H1 (cell line): ENCODE measurements at regions not wholly inside any gene's neighbourhood (a gene's known extent, or its start where the extent isn't known, plus 50 kb on each side); places are given as distances from the start of the nearest gene placed in this dataset.

ENCODE experiments used
- CTCF ChIA-PET: fragments of 300-600 bp; sonication (Branson Sonifier 250); formaldehyde crosslinking; loops from one replicate; lab custom pipeline; 2021; ENCODE audit not compliant: partially characterized antibody; lab: Charles Lee
- POLR2A ChIA-PET: fragments of 300-600 bp; sonication (Branson Sonifier 250); formaldehyde crosslinking; loops from one replicate; lab custom pipeline; 2021; ENCODE audit warnings: inconsistent platforms; ENCODE audit not compliant: partially characterized antibody; lab: Charles Lee
- DNase-seq, 2 experiments: peaks; one replicate each; pipeline versions ENCODE4 v3.0.0 to v3.0.0-alpha.2; 2010 to 2022; ENCODE audit warnings: low spot score in 2 of 2, low read depth in 1 of 2, mixed read lengths in 1 of 2
- FAIRE-seq: peaks from 2 replicates; lab custom pipeline; 2011; peaks lifted over from hg19 to GRCh38; lab: Jason Lieb, UNC
- H2AFZ ChIP-seq: 2 replicates; pipeline ENCODE4 v1.8.1; 2012; ENCODE audit warnings: low read length, inconsistent platforms
- H2AK5ac ChIP-seq: 2 replicates; pipeline ENCODE4 v1.6.1; 2013; ENCODE audit warnings: low read depth, low read length
- H2BK120ac ChIP-seq: replicated peaks from 2 replicates; pipeline ENCODE3; 2013; ENCODE audit warnings: low read depth, low read length, inconsistent platforms
- H2BK12ac ChIP-seq: 2 replicates; pipeline ENCODE4 v1.6.1; 2013; ENCODE audit warnings: low read depth, low read length
- H2BK15ac ChIP-seq: 2 replicates; pipeline ENCODE4 v1.6.1; 2013; ENCODE audit warnings: low read length
- H2BK20ac ChIP-seq: 2 replicates; pipeline ENCODE4 v1.6.1; 2013; ENCODE audit warnings: low read length
- H2BK5ac ChIP-seq: 2 replicates; pipeline ENCODE4 v1.6.1; 2013; ENCODE audit warnings: low read depth, low read length
- H3K14ac ChIP-seq: 2 replicates; pipeline ENCODE4 v1.6.1; 2013; ENCODE audit warnings: inconsistent platforms; ENCODE audit not compliant: insufficient read length
- H3K18ac ChIP-seq: 2 replicates; pipeline ENCODE4 v1.6.1; 2013; ENCODE audit warnings: low read length; ENCODE audit errors: extremely low read depth
- H3K23ac ChIP-seq: 2 replicates; pipeline ENCODE4 v1.6.1; 2013; ENCODE audit warnings: inconsistent platforms; ENCODE audit not compliant: insufficient read length
- H3K23me2 ChIP-seq: 2 replicates; pipeline ENCODE4 v1.6.1; 2013; ENCODE audit warnings: low read depth, low read length
- H3K27ac ChIP-seq: 2 replicates; pipeline ENCODE4 v1.6.1; 2011; ENCODE audit warnings: low read depth, low read length, inconsistent platforms
- H3K27me3 ChIP-seq, 4 experiments: replicated peaks in 1 of 4; 1 replicate in 1 of 4; 2 replicates in 3 of 4; pipeline versions ENCODE4 v1.6.1 to v1.8.1; 2011 to 2013; ENCODE audit warnings: low read length in 3 of 4, mild to moderate bottlenecking in 3 of 4, inconsistent platforms in 2 of 4, mixed read lengths in 2 of 4, moderate library complexity in 1 of 4; ENCODE audit not compliant: control insufficient read depth in 3 of 4, insufficient read depth in 3 of 4; ENCODE audit errors: extremely low read depth in 1 of 4
- H3K36me3 ChIP-seq, 4 experiments: 2 replicates each; pipeline versions ENCODE4 v1.6.1 to v1.8.1; 2011 to 2013; ENCODE audit warnings: mild to moderate bottlenecking in 4 of 4, low read length in 3 of 4, moderate library complexity in 2 of 4, control low read depth in 1 of 4, inconsistent platforms in 1 of 4; ENCODE audit not compliant: insufficient read depth in 4 of 4, control insufficient read depth in 2 of 4
- H3K4ac ChIP-seq: replicated peaks from 2 replicates; pipeline ENCODE3; 2013; ENCODE audit warnings: low read length, low read depth, mixed read lengths, inconsistent platforms; ENCODE audit not compliant: insufficient read length
- H3K4me1 ChIP-seq, 4 experiments: replicated peaks in 1 of 4; 1 replicate in 1 of 4; 2 replicates in 3 of 4; pipeline versions ENCODE4 v1.6.1 to v1.8.1; 2011 to 2013; ENCODE audit warnings: low read length in 3 of 4, inconsistent platforms in 2 of 4, mixed read lengths in 1 of 4; ENCODE audit not compliant: insufficient read depth in 4 of 4, control insufficient read depth in 3 of 4
- H3K4me2 ChIP-seq, 2 experiments: 2 replicates each; pipeline versions ENCODE4 v1.6.1 to v1.8.1; 2011 to 2013; ENCODE audit warnings: low read depth in 2 of 2, low read length in 2 of 2, control low read depth in 1 of 2, inconsistent platforms in 1 of 2, mild to moderate bottlenecking in 1 of 2; ENCODE audit not compliant: insufficient read depth in 1 of 2
- H3K4me3 ChIP-seq, 4 experiments: fragments of 200-600, 300-600 bp in 1 of 4; sonication (generic), shearing (Covaris generic), sonication (Bioruptor Twin) in 1 of 4; 2 replicates each; pipeline versions ENCODE4 v1.5.1 to v1.8.1; 2011 to 2016; ENCODE audit warnings: low read length in 4 of 4, low read depth in 3 of 4, control low read depth in 2 of 4, inconsistent platforms in 2 of 4, mild to moderate bottlenecking in 2 of 4, mixed read lengths in 1 of 4, moderate library complexity in 1 of 4; ENCODE audit not compliant: insufficient read depth in 2 of 4; ENCODE audit errors: extremely low read depth in 1 of 4
- H3K56ac ChIP-seq: replicated peaks from 2 replicates; pipeline ENCODE3; 2013; ENCODE audit warnings: low read depth, mild to moderate bottlenecking, mixed read lengths, low read length, inconsistent platforms; ENCODE audit not compliant: insufficient read length
- H3K79me1 ChIP-seq: 2 replicates; pipeline ENCODE4 v1.6.1; 2013; ENCODE audit warnings: low read depth, low read length, control low read depth
- H3K79me2 ChIP-seq, 2 experiments: 2 replicates each; pipeline versions ENCODE4 v1.6.1 to v1.8.1; 2012 to 2013; ENCODE audit warnings: low read length in 2 of 2, mild to moderate bottlenecking in 2 of 2, inconsistent platforms in 1 of 2; ENCODE audit not compliant: insufficient read depth in 2 of 2, control insufficient read depth in 1 of 2
- H3K9ac ChIP-seq, 4 experiments: replicated peaks in 1 of 4; 1 replicate in 1 of 4; 2 replicates in 3 of 4; pipeline versions ENCODE4 v1.6.1 to v1.8.1; 2011 to 2013; ENCODE audit warnings: low read depth in 3 of 4, low read length in 3 of 4, control low read depth in 2 of 4, mild to moderate bottlenecking in 2 of 4, moderate library complexity in 2 of 4, inconsistent platforms in 1 of 4; ENCODE audit errors: extremely low read depth in 1 of 4
- H3K9me3 ChIP-seq, 2 experiments: 2 replicates each; pipeline versions ENCODE4 v1.6.1 to v1.8.1; 2012 to 2013; ENCODE audit warnings: mild to moderate bottlenecking in 2 of 2, moderate library complexity in 2 of 2, control low read depth in 1 of 2, inconsistent platforms in 1 of 2, low read depth in 1 of 2, low read length in 1 of 2, mixed read lengths in 1 of 2; ENCODE audit not compliant: insufficient read depth in 2 of 2
- H4K20me1 ChIP-seq, 2 experiments: replicated peaks in 1 of 2; 2 replicates each; pipeline versions ENCODE3 to v1.8.1; 2011 to 2013; ENCODE audit warnings: inconsistent platforms in 2 of 2, low read length in 2 of 2, mild to moderate bottlenecking in 1 of 2; ENCODE audit not compliant: insufficient read depth in 2 of 2, control insufficient read depth in 1 of 2
- H4K5ac ChIP-seq: 2 replicates; pipeline ENCODE4 v1.6.1; 2013; ENCODE audit warnings: low read length, low read depth, mixed read lengths, inconsistent platforms; ENCODE audit not compliant: insufficient read length
- H4K8ac ChIP-seq: 2 replicates; pipeline ENCODE4 v1.8.0; 2013; ENCODE audit warnings: mild to moderate bottlenecking, moderate library complexity, low read length, inconsistent platforms; ENCODE audit not compliant: insufficient read depth; ENCODE audit errors: extremely low read depth
- H4K91ac ChIP-seq: replicated peaks from 2 replicates; pipeline ENCODE3; 2013; ENCODE audit warnings: low read length, mixed read lengths, inconsistent platforms; ENCODE audit not compliant: insufficient read length
- BRCA1 ChIP-seq: IDR thresholded peaks from 2 replicates; pipeline ENCODE4 v1.6.1; 2012; ENCODE audit warnings: low read depth, low read length, improper control_type of control experiment
- CBX5 ChIP-seq: fragments of 300-800, 300-1000 bp; sonication (generic); IDR thresholded peaks from 2 replicates; pipeline ENCODE4 v1.7.1; 2016; ENCODE audit warnings: antibody characterized with exemption, low read length, low read depth
- CBX8 ChIP-seq: fragments of 300-800, 300-1000 bp; sonication (generic); IDR thresholded peaks from 2 replicates; pipeline ENCODE4 v1.7.1; 2016; ENCODE audit warnings: low read depth, low read length, borderline replicate concordance
- CHD2 ChIP-seq: IDR thresholded peaks from 2 replicates; pipeline ENCODE4 v1.6.1; 2012; ENCODE audit warnings: low read length, improper control_type of control experiment
- GABPA ChIP-seq: IDR thresholded peaks from 2 replicates; pipeline ENCODE4 v1.6.1; 2011; ENCODE audit warnings: mild to moderate bottlenecking, low read length, moderate library complexity, borderline replicate concordance; ENCODE audit not compliant: insufficient read depth
- JUN ChIP-seq: IDR thresholded peaks from 2 replicates; pipeline ENCODE4 v1.6.1; 2011; ENCODE audit warnings: low read depth, mild to moderate bottlenecking, improper control_type of control experiment, low read length
- JUND ChIP-seq: IDR thresholded peaks from 2 replicates; pipeline ENCODE4 v1.6.1; 2011; ENCODE audit warnings: mild to moderate bottlenecking, improper control_type of control experiment, low read length
- NANOG ChIP-seq: IDR thresholded peaks from 2 replicates; pipeline ENCODE4 v1.6.1; 2011; ENCODE audit warnings: low read length, low read depth, mild to moderate bottlenecking, inconsistent platforms; ENCODE audit not compliant: insufficient read depth, poor library complexity, severe bottlenecking
- SIRT6 ChIP-seq: IDR thresholded peaks from one replicate; pipeline ENCODE4 v1.7.1; 2012; ENCODE audit warnings: low read length, inconsistent platforms
- SP1 ChIP-seq: IDR thresholded peaks from 2 replicates; pipeline ENCODE4 v1.6.1; 2011; ENCODE audit warnings: low read depth, low read length
- TAF1 ChIP-seq: IDR thresholded peaks from 2 replicates; pipeline ENCODE4 v1.6.1; 2011; ENCODE audit warnings: mild to moderate bottlenecking, low read depth, low read length
- WGBS, 2 experiments: shearing (Covaris generic) in 1 of 2; methylation state at CpG; one replicate each; pipeline versions ENCODE4 v1.1.6 to v1.1.7; 2013 to 2015; ENCODE audit warnings: low lambda C conversion rate in 2 of 2, mixed read lengths in 2 of 2, inconsistent platforms in 1 of 2, low coverage in 1 of 2, missing lambda C conversion rate in 1 of 2; ENCODE audit not compliant: insufficient replicate concordance in 2 of 2, insufficient coverage in 1 of 2, insufficient read length in 1 of 2; ENCODE audit errors: extremely low coverage in 1 of 2, missing lambda C conversion rate in 1 of 2; 5-methylcytosine and 5-hydroxymethylcytosine counted together
- TF ChIP-seq, protein P1 (sequence below): IDR thresholded peaks from 2 replicates; pipeline ENCODE4 v1.6.1; 2012; ENCODE audit warnings: inconsistent platforms
- TF ChIP-seq, protein P2 (sequence below): IDR thresholded peaks from 2 replicates; pipeline ENCODE4 v1.6.1; 2011; ENCODE audit warnings: low read depth, mild to moderate bottlenecking, low read length; ENCODE audit not compliant: insufficient read depth

DNA sequence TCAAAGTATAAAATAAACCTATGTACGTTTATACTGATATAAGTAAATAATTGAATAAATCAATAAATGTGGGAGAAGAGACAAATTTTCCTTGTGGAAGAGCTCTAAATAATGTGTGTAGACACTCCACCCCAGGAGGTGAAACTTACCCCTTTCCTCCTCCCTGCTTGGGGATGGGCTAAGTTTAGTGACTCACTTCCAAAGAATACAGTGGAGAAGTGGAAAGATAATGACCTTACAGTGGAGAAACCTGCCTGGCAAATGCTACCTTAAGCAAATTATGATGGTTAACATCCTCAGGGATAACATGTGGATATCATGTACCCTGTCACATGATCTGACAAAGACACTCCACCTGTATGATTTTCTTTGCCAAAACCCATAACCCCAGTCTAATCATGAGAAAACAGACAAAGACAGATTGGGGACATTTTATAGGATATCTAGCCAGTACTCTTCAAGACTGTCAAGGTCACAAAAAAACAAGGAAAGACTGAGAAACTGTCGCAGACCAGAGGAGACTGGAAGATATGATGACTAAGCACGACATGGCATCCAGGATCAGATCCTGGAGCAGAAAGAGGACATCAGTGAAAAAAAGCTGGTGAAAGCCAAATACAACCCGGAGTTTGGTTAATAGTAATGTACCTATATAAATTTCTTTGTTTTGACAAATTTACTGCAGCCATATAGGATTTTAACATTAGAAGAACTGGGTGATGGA, 195.5 kb upstream of the PRDM1 start:
- Histone ChIP-seq H2BK120ac (no peak overlapping the region), H3K9me3 (peaks cover 0 to 5% of the 10 kb centered on the region in 2 experiments; a peak in 1 of 4 replicates), H3K79me1 (no peaks in the 10 kb centered on the region), H3K27me3 (no peaks in the 10 kb centered on the region; a peak in 1 of 7 replicates), H3K23ac (no peak overlapping the region), H4K91ac (no peak overlapping the region), H4K20me1 (no peaks in the 10 kb centered on the region), H2BK15ac (no peak overlapping the region), H2AFZ (no peak overlapping the region), H3K18ac (no peak overlapping the region), H3K4ac (no peak overlapping the region), H3K79me2 (no peaks in the 10 kb centered on the region), H2BK12ac (no peak overlapping the region), H2AK5ac (no peak overlapping the region), H2BK20ac (no peak overlapping the region), H3K9ac (no peak overlapping the region), H3K36me3 (no peaks in the 10 kb centered on the region), H3K27ac (no peak overlapping the region), H3K23me2 (no peaks in the 10 kb centered on the region), H4K8ac (no peak overlapping the region), H3K4me3 (no peak overlapping the region), H3K56ac (no peak overlapping the region), H2BK5ac (no peak overlapping the region), H3K4me2 (no peak overlapping the region), H3K4me1 (peaks cover 0 to 11% (median 6%) of the 10 kb centered on the region in 4 experiments; a peak in 5 of 7 replicates), H3K14ac (no peak overlapping the region), H4K5ac (no peak overlapping the region)
- CTCF ChIA-PET, result no interaction called here
- POLR2A ChIA-PET, result no interaction called here
- no peak for DNase-seq
- no peak for FAIRE-seq
- 65% methylated on average over 4 of the region's 4 CpGs; no CpG with 5 or more reads in 1 of the 2 experiments for WGBS, 2 experiments
- TF ChIP-seq BRCA1 (no peak), JUN (no peak), SP1 (no peak), GABPA (no peak), CBX5 (no peak), TAF1 (no peak), CBX8 (no peak), SIRT6 (no peak), JUND (no peak), CHD2 (no peak), NANOG (no peak)
- TF ChIP-seq, protein P1, sequence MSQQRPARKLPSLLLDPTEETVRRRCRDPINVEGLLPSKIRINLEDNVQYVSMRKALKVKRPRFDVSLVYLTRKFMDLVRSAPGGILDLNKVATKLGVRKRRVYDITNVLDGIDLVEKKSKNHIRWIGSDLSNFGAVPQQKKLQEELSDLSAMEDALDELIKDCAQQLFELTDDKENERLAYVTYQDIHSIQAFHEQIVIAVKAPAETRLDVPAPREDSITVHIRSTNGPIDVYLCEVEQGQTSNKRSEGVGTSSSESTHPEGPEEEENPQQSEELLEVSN, result no peak
- TF ChIP-seq, protein P2, sequence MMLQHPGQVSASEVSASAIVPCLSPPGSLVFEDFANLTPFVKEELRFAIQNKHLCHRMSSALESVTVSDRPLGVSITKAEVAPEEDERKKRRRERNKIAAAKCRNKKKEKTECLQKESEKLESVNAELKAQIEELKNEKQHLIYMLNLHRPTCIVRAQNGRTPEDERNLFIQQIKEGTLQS, result no peak
